Limb (tissue), 2 donors: ENCODE measurements at regions not wholly inside any gene's neighbourhood (a gene's known extent, or its start where the extent isn't known, plus 50 kb on each side); places are given as distances from the start of the nearest gene placed in this dataset.
"Not testable (repeated sequence)": the region's sequence is repeated elsewhere in the genome, so short reads cannot be mapped to it uniquely, and the experiment has no call there.

Source experiments
- DNase-seq, 2 donors: peaks; one replicate each; pipeline ENCODE4 v3.0.0-alpha.2; 2016; ENCODE audit errors: extremely low spot score in 2 of 2

- DNase-seq = not testable (repeated sequence)
Measured at GRCh38 chr14:48267926-48268325, 592.5 kb upstream of the MDGA2 start.

GRCh38 chr14:48266201-48266600, 590.8 kb upstream of the MDGA2 start:
- not testable (repeated sequence) for DNase-seq

GRCh38 chr14:48261436-48261835, 586.0 kb upstream of the MDGA2 start:
- DNase-seq = no peak

- DNase-seq = not testable (repeated sequence)
Measured at GRCh38 chr14:48260394-48261295, 585.2 kb upstream of the MDGA2 start.

- not testable (repeated sequence) for DNase-seq
Measured at GRCh38 chr14:48259876-48260275, 584.5 kb upstream of the MDGA2 start.

- not testable (repeated sequence) for DNase-seq
Measured at GRCh38 chr14:48259232-48259631, 583.8 kb upstream of the MDGA2 start.

- DNase-seq = not testable (repeated sequence)
Measured at GRCh38 chr14:48258703-48259102, 583.3 kb upstream of the MDGA2 start.

GRCh38 chr14:48253020-48253419, 577.6 kb upstream of the MDGA2 start:
- DNase-seq = no peak

GRCh38 chr14:48251290-48251689, 575.9 kb upstream of the MDGA2 start:
- DNase-seq = no peak

- DNase-seq = no peak
Measured at GRCh38 chr14:48250575-48250974, 575.2 kb upstream of the MDGA2 start.

GRCh38 chr14:48247977-48248376, 572.6 kb upstream of the MDGA2 start:
- DNase-seq = no peak

GRCh38 chr14:48243900-48244299, 568.5 kb upstream of the MDGA2 start:
- DNase-seq = no peak

GRCh38 chr14:48229091-48229490, 553.7 kb upstream of the MDGA2 start:
- no peak for DNase-seq

- no peak for DNase-seq
Measured at GRCh38 chr14:48193893-48194292, 518.5 kb upstream of the MDGA2 start.

- not testable (repeated sequence) for DNase-seq
Measured at GRCh38 chr14:48149624-48150023, 474.2 kb upstream of the MDGA2 start.

- no peak for DNase-seq
Measured at GRCh38 chr14:48140804-48141203, 465.4 kb upstream of the MDGA2 start.

GRCh38 chr14:48129472-48129871, 454.1 kb upstream of the MDGA2 start:
- no peak for DNase-seq

GRCh38 chr14:48127674-48128073, 452.3 kb upstream of the MDGA2 start:
- DNase-seq = no peak

- DNase-seq = no peak
Measured at GRCh38 chr14:48125654-48126053, 450.2 kb upstream of the MDGA2 start.

- DNase-seq = no peak
Measured at GRCh38 chr14:48113713-48114112, 438.3 kb upstream of the MDGA2 start.

- DNase-seq = no peak
Measured at GRCh38 chr14:48111151-48111550, 435.7 kb upstream of the MDGA2 start.

GRCh38 chr14:48107646-48108045, 432.2 kb upstream of the MDGA2 start:
- DNase-seq = no peak

- no peak for DNase-seq
Measured at GRCh38 chr14:48096897-48097296, 421.5 kb upstream of the MDGA2 start.
